ENCODE measurements at regions not wholly inside any gene's neighbourhood (a gene's known extent, or its start where the extent isn't known, plus 50 kb on each side); places are given as distances from the start of the nearest gene placed in this dataset.

- Histone ChIP-seq H3K79me2 (ENCODE audit: insufficient read depth, low read length) (no peaks in the 10 kb centered on the region), H3K4me2 (ENCODE audit: low read length) (no peak overlapping the region), H3K9me3 (ENCODE audit: control insufficient read depth in 1 of 2, insufficient read depth in 1 of 2, low read depth in 1 of 2, low read length in 2 of 2) (no peaks in the 10 kb centered on the region), H3K4me1 (ENCODE audit: control insufficient read depth in 1 of 2, insufficient read depth in 2 of 2, low read length in 2 of 2) (peaks cover 0 to 6% of the 10 kb centered on the region in 2 experiments; a peak in 1 of 4 replicates), H3K36me3 (ENCODE audit: control insufficient read depth in 1 of 2, insufficient read depth in 2 of 2, low read length in 2 of 2) (no peaks in the 10 kb centered on the region), H3K27ac (ENCODE audit: low read depth, low read length) (no peak overlapping the region), H2AFZ (ENCODE audit: low read depth, low read length, poor library complexity, severe bottlenecking) (no peak overlapping the region), H3K9ac (ENCODE audit: low read length) (no peak overlapping the region), H3K27me3 (ENCODE audit: insufficient read depth, low read length) (0 out of 2 replicates have a peak, but pooled peaks cover 18% of the 10 kb centered on the region), H4K20me1 (ENCODE audit: insufficient read depth) (no peaks in the 10 kb centered on the region), H3K9me2 (ENCODE audit: insufficient read depth) (0 out of 2 replicates have a peak, but pooled peaks cover 3% of the 10 kb centered on the region), H3K4me3 (replicated peaks in 1 of 2; ENCODE audit: low read depth in 1 of 2, low read length in 2 of 2) (no peak overlapping the region)
- CTCF ChIA-PET, result no interaction called here
- POLR2A ChIA-PET, result no interaction called here
- RAD21 ChIA-PET (ENCODE audit: low non-redundant PET in 1 of 2, low total read pairs in 2 of 2, uncharacterized antibody in 2 of 2, unreplicated experiment in 2 of 2), result no interaction called here
- BruUV-seq (replicated peaks), result no TSS peak
- TF ChIP-seq SIN3A (IDR thresholded peaks at IDR 0.05; ENCODE audit: low read depth) (no peak), POLR2A (IDR thresholded peaks at IDR 0.05; ENCODE audit: borderline replicate concordance, extremely low read depth, insufficient read depth, insufficient read length) (no peak), CBX3 (IDR thresholded peaks at IDR 0.05; ENCODE audit: low read depth) (no peak), ZFX (IDR thresholded peaks at IDR 0.05) (no peak), EZH2 (IDR thresholded peaks at IDR 0.05) (no peak), RAD21 (IDR thresholded peaks at IDR 0.05; ENCODE audit: low read depth) (no peak), SP1 (IDR thresholded peaks at IDR 0.05; ENCODE audit: low read depth) (no peak), EZH2phosphoT487 (IDR thresholded peaks at IDR 0.05; ENCODE audit: borderline replicate concordance) (no peak), YY1 (IDR thresholded peaks at IDR 0.05; ENCODE audit: extremely low read depth, insufficient replicate concordance, low read depth, low read length) (no peak), ZNF274 (IDR thresholded peaks at IDR 0.05; ENCODE audit: low read depth, low read length) (no peak), ELF1 (IDR thresholded peaks at IDR 0.05; ENCODE audit: borderline replicate concordance, low read depth) (no peak), FOSL1 (IDR thresholded peaks at IDR 0.05; ENCODE audit: low read depth) (no peak), ZBTB33 (IDR thresholded peaks at IDR 0.05; ENCODE audit: extremely low read depth, insufficient replicate concordance, low read length) (no peak), CEBPB (IDR thresholded peaks at IDR 0.05; ENCODE audit: low read depth) (no peak), JUND (IDR thresholded peaks at IDR 0.05) (no peak), CTCF (IDR thresholded peaks at IDR 0.05 in 2 of 3, conservative IDR thresholded peaks at IDR 0.05 in 1 of 3; ENCODE audit: borderline replicate concordance in 1 of 3, insufficient read depth in 1 of 3, low read depth in 2 of 3, low read length in 2 of 3) (no peak)
- intact Hi-C loops (cut with micrococcal nuclease), result no loop called here
- DNase-seq (ENCODE audit: low read depth, low spot score), result no peak
- ATAC-seq, result no peak
Observed at GRCh38 chr1:243940451-243940850, 90.4 kb upstream of the AKT3 start.
